COLO668 (cell line): ENCODE measurements at regions not wholly inside any gene's neighbourhood (a gene's known extent, or its start where the extent isn't known, plus 50 kb on each side); places are given as distances from the start of the nearest gene placed in this dataset.

ENCODE experiments used
- DNase-seq: peaks from one replicate; lab custom pipeline; 2025; ENCODE audit not compliant: unreplicated experiment; lab: John Stamatoyannopoulos, UW

GRCh38 chr6:91500689-91501303 lies 913.9 kb upstream of the MAP3K7 start:
- DNase-seq = no peak

- DNase-seq = no peak
Measured at GRCh38 chr6:91498576-91498975, 911.7 kb upstream of the MAP3K7 start.

GRCh38 chr6:91497770-91498169 lies 910.9 kb upstream of the MAP3K7 start:
- DNase-seq = no peak

GRCh38 chr6:91490671-91491301 lies 903.9 kb upstream of the MAP3K7 start:
- no peak for DNase-seq

- no peak for DNase-seq
Measured at GRCh38 chr6:91487696-91488392, 901.0 kb upstream of the MAP3K7 start.

- no peak for DNase-seq
Measured at GRCh38 chr6:91486200-91486599, 899.3 kb upstream of the MAP3K7 start.

GRCh38 chr6:91485047-91485446 lies 898.2 kb upstream of the MAP3K7 start:
- no peak for DNase-seq

- no peak for DNase-seq
Measured at GRCh38 chr6:91483415-91484105, 896.7 kb upstream of the MAP3K7 start.

GRCh38 chr6:91482498-91482897 lies 895.6 kb upstream of the MAP3K7 start:
- no peak for DNase-seq

- DNase-seq = no peak
Measured at GRCh38 chr6:91480402-91480801, 893.5 kb upstream of the MAP3K7 start.

GRCh38 chr6:91477688-91478087 lies 890.8 kb upstream of the MAP3K7 start:
- DNase-seq = no peak

- no peak for DNase-seq
Measured at GRCh38 chr6:91476000-91476399, 889.1 kb upstream of the MAP3K7 start.

- DNase-seq = no peak
Measured at GRCh38 chr6:91465393-91465792, 878.5 kb upstream of the MAP3K7 start.

- no peak for DNase-seq
Measured at GRCh38 chr6:91464718-91465117, 877.8 kb upstream of the MAP3K7 start.

GRCh38 chr6:91464201-91464600 lies 877.3 kb upstream of the MAP3K7 start:
- no peak for DNase-seq

- no peak for DNase-seq
Measured at GRCh38 chr6:91462241-91462640, 875.4 kb upstream of the MAP3K7 start.

GRCh38 chr6:91453224-91453878 lies 866.5 kb upstream of the MAP3K7 start:
- no peak for DNase-seq

GRCh38 chr6:91449539-91449938 lies 862.7 kb upstream of the MAP3K7 start:
- no peak for DNase-seq

- no peak for DNase-seq
Measured at GRCh38 chr6:91447530-91448254, 860.8 kb upstream of the MAP3K7 start.

- no peak for DNase-seq
Measured at GRCh38 chr6:91447081-91447480, 860.2 kb upstream of the MAP3K7 start.

- no peak for DNase-seq
Measured at GRCh38 chr6:91443405-91443804, 856.5 kb upstream of the MAP3K7 start.
